ENCODE measurements at regions not wholly inside any gene's neighbourhood (a gene's known extent, or its start where the extent isn't known, plus 50 kb on each side); places are given as distances from the start of the nearest gene placed in this dataset.

DNA sequence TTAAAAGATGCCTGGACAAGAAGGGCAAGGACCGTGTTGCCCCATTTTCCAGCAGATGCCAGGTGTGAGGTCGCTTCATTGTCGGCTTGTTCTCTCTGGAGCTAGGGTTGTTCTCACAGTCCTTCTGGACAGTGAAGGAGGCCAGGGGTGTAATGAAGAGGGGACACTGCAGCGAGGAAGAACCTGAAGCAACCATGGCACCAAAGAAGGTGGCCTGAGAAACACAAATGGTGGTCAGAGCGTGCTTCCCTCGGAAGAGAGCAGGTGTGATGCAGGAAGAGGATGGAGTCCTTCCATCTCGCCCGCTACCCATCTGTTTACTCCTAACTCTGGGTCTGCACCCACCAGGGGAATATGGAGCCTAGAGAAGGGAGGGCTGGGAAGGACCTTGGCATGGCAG, 50.3 kb upstream of the TWIST2 start:
- FAIRE-seq: no peak
- H3K4me1 ChIP-seq: no peaks in the 10 kb centered on the region
- H3K27ac ChIP-seq: no peak overlapping the region
- POLR2A ChIA-PET: no interaction called here
- DNase-seq (ENCODE audit: low read depth in 1 of 2, low spot score in 1 of 2): no peak
- no peak overlapping the region for H3K4me2 ChIP-seq
- no peak for ATAC-seq
- TF ChIP-seq, protein P1, sequence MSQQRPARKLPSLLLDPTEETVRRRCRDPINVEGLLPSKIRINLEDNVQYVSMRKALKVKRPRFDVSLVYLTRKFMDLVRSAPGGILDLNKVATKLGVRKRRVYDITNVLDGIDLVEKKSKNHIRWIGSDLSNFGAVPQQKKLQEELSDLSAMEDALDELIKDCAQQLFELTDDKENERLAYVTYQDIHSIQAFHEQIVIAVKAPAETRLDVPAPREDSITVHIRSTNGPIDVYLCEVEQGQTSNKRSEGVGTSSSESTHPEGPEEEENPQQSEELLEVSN (IDR thresholded peaks at IDR 0.05; ENCODE audit: borderline replicate concordance, low read depth): no peak
- TF ChIP-seq MAZ (IDR thresholded peaks at IDR 0.05; ENCODE audit: borderline replicate concordance, low read depth, low read length) (no peak), MAFK (IDR thresholded peaks at IDR 0.05; ENCODE audit: partially characterized antibody) (no peak), RAD21 (conservative IDR thresholded peaks at IDR 0.05 in 1 of 2, IDR thresholded peaks at IDR 0.05 in 1 of 2) (no peak), JUNB (IDR thresholded peaks at IDR 0.05) (no peak), HEYL (CRISPR knock-in tag; IDR thresholded peaks at IDR 0.05) (no peak), POLR2A (IDR thresholded peaks at IDR 0.05; ENCODE audit: low read length) (no peak), FOSB (CRISPR knock-in tag; IDR thresholded peaks at IDR 0.05) (no peak)
- TF ChIP-seq, protein P2, sequence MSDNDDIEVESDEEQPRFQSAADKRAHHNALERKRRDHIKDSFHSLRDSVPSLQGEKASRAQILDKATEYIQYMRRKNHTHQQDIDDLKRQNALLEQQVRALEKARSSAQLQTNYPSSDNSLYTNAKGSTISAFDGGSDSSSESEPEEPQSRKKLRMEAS (IDR thresholded peaks at IDR 0.05): no peak
- CTCF ChIA-PET: interaction anchor here (0.9 to 1.4 kb wide), 3 partner anchors 12 to 440 kb away, joined by 3 to 6 read pairs (median 3); no protein-coding TSS in a partner anchor
- WGBS (ENCODE audit: missing lambda C conversion rate): 42% methylated on average over 8 of the region's 8 CpGs
- H3K9me3 ChIP-seq: peaks cover 10% of the 10 kb centered on the region; the same call in 2 of the 3 replicates
- H3K4me3 ChIP-seq: no peak overlapping the region

Small RNA genes lying in the stretch of these regions (small RNA-seq; reads per million reads assigned to genes)
- gene AC113618.1: 0 reads per million in 6 experiments

All from A549 (cell line).